Hepatocyte (in vitro differentiated cells): ENCODE measurements at regions not wholly inside any gene's neighbourhood (a gene's known extent, or its start where the extent isn't known, plus 50 kb on each side); places are given as distances from the start of the nearest gene placed in this dataset.

Experiments used
- EZH2 ChIP-seq: fragments of 200-600 bp; sonication (generic); IDR thresholded peaks from 2 replicates; pipeline ENCODE4 v1.6.1; 2016; ENCODE audit warnings: antibody characterized with exemption, mild to moderate bottlenecking, borderline replicate concordance
- TF ChIP-seq, protein P1 (sequence below): fragments of 200-600 bp; sonication (generic); IDR thresholded peaks from 2 replicates; pipeline ENCODE4 v1.5.1; 2016; ENCODE audit warnings: antibody characterized with exemption, mild to moderate bottlenecking; ENCODE audit not compliant: poor library complexity

DNA sequence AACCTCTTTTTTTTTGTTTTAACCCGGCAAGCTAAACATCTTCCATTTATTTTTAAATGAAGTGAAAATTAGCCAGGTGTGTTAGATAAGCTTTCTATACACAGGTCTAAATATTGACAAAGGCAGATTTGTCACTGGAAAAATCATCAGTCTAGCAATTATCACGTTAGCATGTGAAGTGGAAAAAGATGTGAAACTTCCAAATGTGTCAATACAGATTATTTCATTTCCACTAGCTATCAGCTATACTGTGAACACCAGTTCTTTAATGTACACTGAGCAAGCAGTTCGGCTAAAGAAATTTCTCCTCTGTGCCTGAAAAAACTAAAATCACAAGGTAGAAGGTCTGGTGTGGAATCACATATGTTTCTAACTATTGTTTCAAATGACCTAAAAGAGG is 96.6 kb upstream of the G2E3 start:
- TF ChIP-seq, protein P1, sequence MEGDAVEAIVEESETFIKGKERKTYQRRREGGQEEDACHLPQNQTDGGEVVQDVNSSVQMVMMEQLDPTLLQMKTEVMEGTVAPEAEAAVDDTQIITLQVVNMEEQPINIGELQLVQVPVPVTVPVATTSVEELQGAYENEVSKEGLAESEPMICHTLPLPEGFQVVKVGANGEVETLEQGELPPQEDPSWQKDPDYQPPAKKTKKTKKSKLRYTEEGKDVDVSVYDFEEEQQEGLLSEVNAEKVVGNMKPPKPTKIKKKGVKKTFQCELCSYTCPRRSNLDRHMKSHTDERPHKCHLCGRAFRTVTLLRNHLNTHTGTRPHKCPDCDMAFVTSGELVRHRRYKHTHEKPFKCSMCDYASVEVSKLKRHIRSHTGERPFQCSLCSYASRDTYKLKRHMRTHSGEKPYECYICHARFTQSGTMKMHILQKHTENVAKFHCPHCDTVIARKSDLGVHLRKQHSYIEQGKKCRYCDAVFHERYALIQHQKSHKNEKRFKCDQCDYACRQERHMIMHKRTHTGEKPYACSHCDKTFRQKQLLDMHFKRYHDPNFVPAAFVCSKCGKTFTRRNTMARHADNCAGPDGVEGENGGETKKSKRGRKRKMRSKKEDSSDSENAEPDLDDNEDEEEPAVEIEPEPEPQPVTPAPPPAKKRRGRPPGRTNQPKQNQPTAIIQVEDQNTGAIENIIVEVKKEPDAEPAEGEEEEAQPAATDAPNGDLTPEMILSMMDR, result no peak
- no peak for TF ChIP-seq EZH2
